ENCODE measurements at regions not wholly inside any gene's neighbourhood (a gene's known extent, or its start where the extent isn't known, plus 50 kb on each side); places are given as distances from the start of the nearest gene placed in this dataset.
"Not testable (repeated sequence)": the region's sequence is repeated elsewhere in the genome, so short reads cannot be mapped to it uniquely, and the experiment has no call there.

DNA sequence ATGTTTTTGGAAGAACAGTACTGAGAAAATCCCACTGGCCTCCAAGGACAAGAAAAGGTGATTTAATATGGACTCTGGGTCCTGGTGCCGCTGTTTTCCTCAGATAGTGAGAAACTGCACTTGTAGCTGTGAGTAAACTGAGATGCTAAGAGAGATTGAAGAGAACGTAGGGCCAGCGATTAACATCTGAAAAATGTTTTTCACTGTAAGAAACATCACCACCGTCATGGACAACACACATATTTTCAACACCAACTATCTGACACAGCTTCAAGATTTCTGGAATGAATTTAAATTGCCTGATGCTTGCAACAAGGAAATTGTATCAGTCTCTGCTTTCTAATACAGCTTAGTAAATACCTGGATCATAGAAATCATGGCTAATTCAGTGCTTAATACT, 158.2 kb upstream of the SMIM31 start:
- no peak for DNase-seq (ENCODE audit: low read depth)
- no peak overlapping the region for H3K4me3 ChIP-seq (ENCODE audit: low read depth, low read length)
- TF ChIP-seq, protein P1, sequence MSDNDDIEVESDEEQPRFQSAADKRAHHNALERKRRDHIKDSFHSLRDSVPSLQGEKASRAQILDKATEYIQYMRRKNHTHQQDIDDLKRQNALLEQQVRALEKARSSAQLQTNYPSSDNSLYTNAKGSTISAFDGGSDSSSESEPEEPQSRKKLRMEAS (IDR thresholded peaks at IDR 0.05; ENCODE audit: low read depth, low read length): no peak

DNA sequence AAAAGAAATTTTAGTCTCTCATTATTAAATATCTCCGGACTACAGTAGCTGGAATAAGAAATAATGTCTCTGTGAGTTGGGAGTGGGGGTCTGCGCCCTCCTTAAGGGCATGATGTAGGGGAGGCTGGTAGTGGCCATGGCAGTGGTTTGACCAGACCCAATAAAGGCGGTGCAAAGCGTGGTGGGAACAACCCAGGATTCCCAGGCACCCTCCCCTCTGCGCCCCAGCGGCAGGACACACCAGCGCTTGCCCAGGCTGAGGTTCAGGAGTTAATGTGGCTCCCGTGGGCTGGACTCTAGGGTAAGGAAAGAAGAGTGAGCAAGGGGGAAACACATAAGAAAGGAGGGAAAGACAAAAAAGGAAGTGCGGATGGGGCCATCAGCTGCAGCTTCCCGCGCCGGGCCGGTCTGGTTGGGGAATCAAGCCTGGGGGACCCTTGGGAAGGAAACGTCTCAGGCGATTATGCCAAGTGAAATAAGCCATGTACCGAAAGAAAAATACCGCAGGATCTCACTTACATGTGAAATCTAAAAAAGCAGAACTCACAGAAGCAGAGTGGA, 157.5 kb upstream of the SMIM31 start:
- no peak overlapping the region for H3K4me3 ChIP-seq (ENCODE audit: low read depth, low read length)
- TF ChIP-seq, protein P1 (IDR thresholded peaks at IDR 0.05; ENCODE audit: low read depth, low read length): no peak
- TF ChIP-seq POLR2A (IDR thresholded peaks at IDR 0.05; ENCODE audit: extremely low read depth, insufficient read length) (no peak), MYC (IDR thresholded peaks at IDR 0.05; ENCODE audit: low read depth, low read length) (no peak)
- TF ChIP-seq, protein P2, sequence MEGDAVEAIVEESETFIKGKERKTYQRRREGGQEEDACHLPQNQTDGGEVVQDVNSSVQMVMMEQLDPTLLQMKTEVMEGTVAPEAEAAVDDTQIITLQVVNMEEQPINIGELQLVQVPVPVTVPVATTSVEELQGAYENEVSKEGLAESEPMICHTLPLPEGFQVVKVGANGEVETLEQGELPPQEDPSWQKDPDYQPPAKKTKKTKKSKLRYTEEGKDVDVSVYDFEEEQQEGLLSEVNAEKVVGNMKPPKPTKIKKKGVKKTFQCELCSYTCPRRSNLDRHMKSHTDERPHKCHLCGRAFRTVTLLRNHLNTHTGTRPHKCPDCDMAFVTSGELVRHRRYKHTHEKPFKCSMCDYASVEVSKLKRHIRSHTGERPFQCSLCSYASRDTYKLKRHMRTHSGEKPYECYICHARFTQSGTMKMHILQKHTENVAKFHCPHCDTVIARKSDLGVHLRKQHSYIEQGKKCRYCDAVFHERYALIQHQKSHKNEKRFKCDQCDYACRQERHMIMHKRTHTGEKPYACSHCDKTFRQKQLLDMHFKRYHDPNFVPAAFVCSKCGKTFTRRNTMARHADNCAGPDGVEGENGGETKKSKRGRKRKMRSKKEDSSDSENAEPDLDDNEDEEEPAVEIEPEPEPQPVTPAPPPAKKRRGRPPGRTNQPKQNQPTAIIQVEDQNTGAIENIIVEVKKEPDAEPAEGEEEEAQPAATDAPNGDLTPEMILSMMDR (IDR thresholded peaks at IDR 0.05; ENCODE audit: low read depth, low read length): no peak
- no peak for DNase-seq (ENCODE audit: low read depth)

DNA sequence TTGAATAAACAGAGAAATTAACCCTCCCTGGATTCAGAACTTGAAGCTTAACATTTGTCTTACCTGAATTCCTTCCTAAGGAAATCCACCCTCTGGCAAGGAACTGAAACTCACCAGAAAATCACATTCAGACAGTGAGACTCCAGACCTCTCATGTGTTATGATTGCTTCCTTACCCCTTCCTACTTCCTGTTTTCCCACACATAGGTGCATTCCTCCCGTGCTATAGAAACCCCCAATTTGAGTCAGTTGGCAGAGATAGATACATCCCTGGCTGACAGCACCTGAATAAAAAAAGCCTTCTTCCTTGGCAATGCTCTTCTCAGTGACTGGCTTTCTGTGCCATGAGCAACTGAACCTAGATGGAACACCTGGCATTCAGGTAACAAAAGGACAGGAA, 157.0 kb upstream of the SMIM31 start:
- TF ChIP-seq, protein P2 (IDR thresholded peaks at IDR 0.05; ENCODE audit: low read depth, low read length): no peak
- no peak for TF ChIP-seq MYC (IDR thresholded peaks at IDR 0.05; ENCODE audit: low read depth, low read length)
- no peak for TF ChIP-seq POLR2A (IDR thresholded peaks at IDR 0.05; ENCODE audit: extremely low read depth, insufficient read length)
- TF ChIP-seq, protein P1 (IDR thresholded peaks at IDR 0.05; ENCODE audit: low read depth, low read length): no peak
- no peak overlapping the region for H3K4me3 ChIP-seq (ENCODE audit: low read depth, low read length)
- no peak for DNase-seq (ENCODE audit: low read depth)

DNA sequence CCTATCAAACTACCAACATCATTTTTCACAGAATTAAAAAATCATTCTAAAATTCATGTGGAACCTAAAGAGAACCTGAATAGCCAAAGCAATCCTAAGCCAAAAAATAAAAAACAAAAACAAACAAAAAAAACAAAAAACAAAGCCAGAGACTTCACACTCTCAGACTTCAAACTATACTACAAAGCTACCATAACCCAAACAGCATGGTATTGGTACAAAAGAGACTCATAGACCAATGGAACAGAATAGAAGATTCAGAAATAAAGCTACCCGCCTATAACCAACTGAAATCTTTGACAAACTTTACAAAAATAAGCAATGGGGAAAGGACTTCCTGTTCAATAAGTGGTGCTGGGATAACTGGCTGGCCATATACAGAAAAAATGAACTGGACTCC, 152.3 kb upstream of the SMIM31 start:
- no peak for DNase-seq (ENCODE audit: low read depth)
- no peak overlapping the region for H3K4me3 ChIP-seq (ENCODE audit: low read depth, low read length)
- TF ChIP-seq, protein P2 (IDR thresholded peaks at IDR 0.05; ENCODE audit: low read depth, low read length): no peak
- TF ChIP-seq MYC (IDR thresholded peaks at IDR 0.05; ENCODE audit: low read depth, low read length): no peak
- TF ChIP-seq, protein P1 (IDR thresholded peaks at IDR 0.05; ENCODE audit: low read depth, low read length): no peak
- TF ChIP-seq POLR2A (IDR thresholded peaks at IDR 0.05; ENCODE audit: extremely low read depth, insufficient read length): no peak

DNA sequence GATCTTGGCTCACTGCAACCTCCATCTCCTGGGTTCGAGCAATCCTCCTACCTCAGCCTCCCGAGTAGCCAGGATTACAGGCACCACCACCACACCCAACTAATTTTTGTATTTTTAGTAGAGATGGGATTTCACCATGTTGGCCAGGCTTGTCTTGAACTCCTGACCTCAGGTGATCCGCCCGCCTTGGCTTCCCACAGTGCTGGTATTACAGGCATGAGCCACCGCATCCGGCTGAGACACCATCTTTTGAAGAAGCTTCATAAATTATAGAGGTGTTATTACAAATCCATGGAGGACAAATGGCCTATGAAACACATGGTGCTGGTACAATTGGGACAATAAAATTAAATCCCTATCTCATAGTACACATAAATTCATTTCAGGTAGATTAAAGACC, 148.1 kb upstream of the SMIM31 start:
- H3K4me3 ChIP-seq (ENCODE audit: low read depth, low read length); DNase-seq (ENCODE audit: low read depth): not testable (repeated sequence)

DNA sequence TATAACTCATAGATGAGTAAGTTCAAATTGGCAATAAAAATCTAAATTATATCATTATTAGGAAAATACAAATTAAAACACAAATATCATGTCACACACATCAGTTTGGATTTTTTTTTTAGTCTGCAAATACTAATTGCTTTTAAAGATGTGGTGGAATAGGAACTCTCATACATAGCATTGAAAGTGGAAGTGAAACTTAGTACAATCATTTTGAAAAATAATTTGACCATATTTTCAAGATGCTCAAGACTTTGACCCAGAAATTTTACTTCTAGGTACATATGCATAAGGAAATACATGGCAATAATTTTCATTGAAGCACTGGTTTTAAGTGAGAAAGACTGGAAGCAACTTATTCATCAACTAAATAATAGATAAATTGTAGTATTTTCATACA, 147.5 kb upstream of the SMIM31 start:
- DNase-seq (ENCODE audit: low read depth): no peak
- no peak overlapping the region for H3K4me3 ChIP-seq (ENCODE audit: low read depth, low read length)
- TF ChIP-seq, protein P1 (IDR thresholded peaks at IDR 0.05; ENCODE audit: low read depth, low read length): no peak
- TF ChIP-seq POLR2A (IDR thresholded peaks at IDR 0.05; ENCODE audit: extremely low read depth, insufficient read length) (no peak), MYC (IDR thresholded peaks at IDR 0.05; ENCODE audit: low read depth, low read length) (no peak)
- TF ChIP-seq, protein P2 (IDR thresholded peaks at IDR 0.05; ENCODE audit: low read depth, low read length): no peak

DNA sequence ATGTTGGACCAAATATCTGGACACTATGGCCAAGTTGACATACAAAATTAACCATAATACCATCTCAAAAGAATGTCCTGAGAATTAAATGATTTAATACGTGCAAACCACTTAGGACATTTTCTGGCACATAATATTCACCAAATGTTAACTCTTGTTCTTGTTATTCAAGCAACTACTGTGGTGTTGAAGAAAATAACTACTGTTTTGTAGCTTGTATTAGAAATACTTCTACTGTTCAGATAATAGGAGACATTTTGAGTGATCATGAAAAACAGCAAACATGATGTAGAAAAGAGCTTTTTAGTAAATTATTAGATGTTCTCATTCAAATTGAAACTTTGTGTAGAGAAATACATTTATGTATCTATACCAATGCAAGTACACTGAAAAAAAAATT, 140.7 kb upstream of the SMIM31 start:
- H3K4me3 ChIP-seq (ENCODE audit: low read depth, low read length): no peak overlapping the region
- TF ChIP-seq MYC (IDR thresholded peaks at IDR 0.05; ENCODE audit: low read depth, low read length) (no peak), POLR2A (IDR thresholded peaks at IDR 0.05; ENCODE audit: extremely low read depth, insufficient read length) (no peak)
- TF ChIP-seq, protein P1 (IDR thresholded peaks at IDR 0.05; ENCODE audit: low read depth, low read length): no peak
- TF ChIP-seq, protein P2 (IDR thresholded peaks at IDR 0.05; ENCODE audit: low read depth, low read length): no peak
- no peak for DNase-seq (ENCODE audit: low read depth)

Measured in NB4 (cell line).